Parathyroid adenoma (tissue), 2 donors: ENCODE measurements at regions not wholly inside any gene's neighbourhood (a gene's known extent, or its start where the extent isn't known, plus 50 kb on each side); places are given as distances from the start of the nearest gene placed in this dataset.

Experiments
- H2AFZ ChIP-seq: fragments of 300-600 bp; sonication (generic); one replicate; pipeline ENCODE4 v1.7.0; 2017; ENCODE audit warnings: antibody characterized with exemption, mild to moderate bottlenecking
- H3K27ac ChIP-seq: fragments of 300-600 bp; sonication (generic); one replicate; pipeline ENCODE4 v1.7.0; 2017
- H3K27me3 ChIP-seq: fragments of 300-600 bp; sonication (generic); one replicate; pipeline ENCODE4 v1.7.0; 2017; ENCODE audit warnings: low read length; ENCODE audit not compliant: control insufficient read depth, insufficient read depth
- H3K36me3 ChIP-seq: fragments of 300-600 bp; sonication (generic); one replicate; pipeline ENCODE4 v1.7.0; 2017; ENCODE audit warnings: low read length; ENCODE audit not compliant: control insufficient read depth, insufficient read depth
- H3K4me1 ChIP-seq: fragments of 300-600 bp; sonication (generic); one replicate; pipeline ENCODE4 v1.7.0; 2017; ENCODE audit warnings: control low read depth
- H3K4me2 ChIP-seq: fragments of 300-600 bp; sonication (generic); one replicate; pipeline ENCODE4 v1.7.0; 2017; ENCODE audit warnings: low read length
- H3K4me3 ChIP-seq: fragments of 300-600 bp; sonication (generic); one replicate; pipeline ENCODE4 v1.7.0; 2017; ENCODE audit warnings: low read depth, low read length
- H3K79me2 ChIP-seq: fragments of 300-600 bp; sonication (generic); one replicate; pipeline ENCODE4 v1.7.0; 2017; ENCODE audit warnings: control low read depth
- H3K9ac ChIP-seq: fragments of 300-600 bp; sonication (generic); one replicate; pipeline ENCODE4 v1.7.0; 2017; ENCODE audit warnings: mild to moderate bottlenecking
- H3K9me3 ChIP-seq: fragments of 300-600 bp; sonication (generic); one replicate; pipeline ENCODE4 v1.7.0; 2017; ENCODE audit warnings: low read length; ENCODE audit not compliant: control insufficient read depth
- CTCF ChIP-seq: fragments of 300-600 bp; sonication (generic); IDR thresholded peaks from one replicate; pipeline ENCODE4 v1.7.0; 2017; ENCODE audit warnings: antibody characterized with exemption, mild to moderate bottlenecking
- donor health status: primary hyperparathyroidism.

- no peak overlapping the region for H2AFZ ChIP-seq
- H3K4me1 ChIP-seq = no peaks in the 10 kb centered on the region
- no peak for TF ChIP-seq CTCF
- H3K9ac ChIP-seq = no peak overlapping the region
- no peaks in the 10 kb centered on the region for H3K79me2 ChIP-seq
- no peak overlapping the region for H3K27ac ChIP-seq
- no peaks in the 10 kb centered on the region for H3K27me3 ChIP-seq
- H3K4me2 ChIP-seq = no peak overlapping the region
- no peaks in the 10 kb centered on the region for H3K9me3 ChIP-seq
- no peaks in the 10 kb centered on the region for H3K36me3 ChIP-seq
- H3K4me3 ChIP-seq = no peak overlapping the region
Observed at GRCh38 chr3:147210676-147211075, 195.7 kb downstream of the ZIC4 start.

GRCh38 chr3:147201086-147201485 is 205.3 kb downstream of the ZIC4 start:
- H3K27me3 ChIP-seq = no peaks in the 10 kb centered on the region

GRCh38 chr3:147200545-147200944 is 205.8 kb downstream of the ZIC4 start:
- no peak overlapping the region for H3K4me2 ChIP-seq
- no peaks in the 10 kb centered on the region for H3K36me3 ChIP-seq
- H2AFZ ChIP-seq = no peak overlapping the region
- no peaks in the 10 kb centered on the region for H3K4me1 ChIP-seq
- no peak overlapping the region for H3K27ac ChIP-seq
- TF ChIP-seq CTCF = no peak
- H3K27me3 ChIP-seq = no peaks in the 10 kb centered on the region
- H3K9me3 ChIP-seq = no peaks in the 10 kb centered on the region
- no peak overlapping the region for H3K9ac ChIP-seq
- H3K79me2 ChIP-seq = no peaks in the 10 kb centered on the region
- H3K4me3 ChIP-seq = no peak overlapping the region

More at GRCh38 chr3:147201086-147201485, 205.3 kb downstream of the ZIC4 start:
- no peak overlapping the region for H3K4me2 ChIP-seq
- H3K9ac ChIP-seq = no peak overlapping the region
- H3K9me3 ChIP-seq = no peaks in the 10 kb centered on the region
- no peak overlapping the region for H3K4me3 ChIP-seq
- H3K79me2 ChIP-seq = no peaks in the 10 kb centered on the region
- H2AFZ ChIP-seq = no peak overlapping the region
- H3K36me3 ChIP-seq = no peaks in the 10 kb centered on the region
- H3K27ac ChIP-seq = no peak overlapping the region
- no peak for TF ChIP-seq CTCF
- H3K4me1 ChIP-seq = no peaks in the 10 kb centered on the region

GRCh38 chr3:147197739-147198138 is 208.6 kb downstream of the ZIC4 start:
- Histone ChIP-seq H3K4me1 (no peaks in the 10 kb centered on the region), H3K4me3 (no peak overlapping the region), H3K4me2 (no peak overlapping the region), H3K9me3 (no peaks in the 10 kb centered on the region), H3K27me3 (no peaks in the 10 kb centered on the region), H2AFZ (no peak overlapping the region), H3K79me2 (no peaks in the 10 kb centered on the region), H3K27ac (no peak overlapping the region), H3K36me3 (no peaks in the 10 kb centered on the region), H3K9ac (no peak overlapping the region)
- TF ChIP-seq CTCF = no peak

- TF ChIP-seq CTCF = no peak
- Histone ChIP-seq H3K9ac (no peak overlapping the region), H3K4me1 (no peaks in the 10 kb centered on the region), H3K4me3 (no peak overlapping the region), H3K27ac (no peak overlapping the region), H2AFZ (no peak overlapping the region), H3K9me3 (no peaks in the 10 kb centered on the region), H3K27me3 (no peaks in the 10 kb centered on the region), H3K4me2 (no peak overlapping the region), H3K36me3 (no peaks in the 10 kb centered on the region), H3K79me2 (no peaks in the 10 kb centered on the region)
Observed at GRCh38 chr3:147195887-147196286, 210.5 kb downstream of the ZIC4 start.
